Mucosa of stomach (tissue), 1 donor: ENCODE measurements at regions not wholly inside any gene's neighbourhood (a gene's known extent, or its start where the extent isn't known, plus 50 kb on each side); places are given as distances from the start of the nearest gene placed in this dataset.
"Not testable (repeated sequence)": the region's sequence is repeated elsewhere in the genome, so short reads cannot be mapped to it uniquely, and the experiment has no call there.

Experiments used
- H3K27me3 ChIP-seq: one replicate; pipeline ENCODE4 v1.7.0; 2013; ENCODE audit warnings: mild to moderate bottlenecking, low read length; ENCODE audit not compliant: control insufficient read depth, insufficient read depth
- H3K36me3 ChIP-seq: one replicate; pipeline ENCODE4 v1.7.0; 2013; ENCODE audit warnings: low read length; ENCODE audit not compliant: control insufficient read depth, insufficient read depth
- H3K4me1 ChIP-seq: one replicate; pipeline ENCODE4 v1.7.0; 2013; ENCODE audit warnings: mild to moderate bottlenecking, low read length; ENCODE audit not compliant: control insufficient read depth, insufficient read depth
- H3K4me3 ChIP-seq: one replicate; pipeline ENCODE4 v1.7.0; 2013; ENCODE audit warnings: low read length
- H3K9ac ChIP-seq: one replicate; pipeline ENCODE4 v1.7.0; 2013; ENCODE audit warnings: mild to moderate bottlenecking, low read length, moderate library complexity
- H3K9me3 ChIP-seq: one replicate; pipeline ENCODE4 v1.7.0; 2013; ENCODE audit warnings: mild to moderate bottlenecking, low read length, moderate library complexity; ENCODE audit not compliant: control insufficient read depth
- donor health status: Pancreatic carcinoma.

DNA sequence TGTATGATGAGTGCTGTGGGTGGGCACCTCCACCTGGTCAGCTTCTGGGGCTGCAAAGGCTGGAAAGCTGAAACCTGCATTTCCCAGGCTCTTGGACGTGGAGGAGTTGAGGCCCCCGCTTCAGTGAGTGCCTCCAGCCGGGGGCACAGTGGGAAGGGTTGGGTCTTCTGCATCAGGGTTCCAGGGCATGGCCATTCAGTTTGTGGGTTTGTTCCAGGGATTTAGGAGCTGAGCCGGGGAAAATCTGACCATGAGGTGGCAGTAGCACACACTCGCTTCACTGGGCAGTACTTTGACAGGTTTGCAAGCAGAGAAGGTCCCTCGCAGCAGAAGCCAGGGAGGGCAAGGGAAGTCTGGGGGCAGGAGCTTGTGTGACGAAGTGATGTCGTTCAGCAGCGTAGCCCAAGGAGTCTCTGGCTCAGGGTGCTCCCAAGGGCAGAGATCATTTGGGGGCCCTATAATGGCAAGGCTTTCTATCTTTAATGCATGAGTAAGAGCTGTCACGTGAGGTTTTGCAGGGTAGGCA is 69.5 kb upstream of the SULF2 start:
- H3K9ac ChIP-seq: no peak overlapping the region
- H3K4me1 ChIP-seq: no peaks in the 10 kb centered on the region

DNA sequence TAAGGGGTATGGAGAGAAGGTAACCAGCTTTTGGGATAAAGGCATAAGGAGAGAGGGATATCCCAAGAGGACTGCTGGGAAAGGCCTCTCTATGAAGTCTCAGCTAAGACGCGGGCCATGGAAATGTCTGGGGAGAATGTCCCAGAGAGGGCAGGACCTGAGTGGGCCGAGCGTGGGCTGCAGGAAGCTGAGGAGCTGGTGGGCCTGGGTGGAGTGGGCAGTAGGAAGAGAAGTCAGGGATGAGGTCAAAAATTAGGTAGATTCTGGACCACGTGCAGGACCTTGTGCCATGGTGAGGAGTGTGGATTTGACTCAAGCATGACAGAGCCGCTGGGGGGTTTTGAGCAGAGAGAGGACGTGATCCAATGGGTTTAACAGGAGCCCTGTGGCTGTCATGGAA is 66.5 kb upstream of the SULF2 start:
- H3K36me3 ChIP-seq: no peaks in the 10 kb centered on the region
- H3K27me3 ChIP-seq: no peaks in the 10 kb centered on the region
- no peak overlapping the region for H3K9ac ChIP-seq
- H3K4me3 ChIP-seq: no peak overlapping the region
- H3K4me1 ChIP-seq: no peaks in the 10 kb centered on the region
- no peaks in the 10 kb centered on the region for H3K9me3 ChIP-seq

More for the DNA sequence above, 69.5 kb upstream of the SULF2 start:
- no peak overlapping the region for H3K4me3 ChIP-seq
- no peaks in the 10 kb centered on the region for H3K27me3 ChIP-seq
- H3K9me3 ChIP-seq: no peaks in the 10 kb centered on the region
- no peaks in the 10 kb centered on the region for H3K36me3 ChIP-seq

DNA sequence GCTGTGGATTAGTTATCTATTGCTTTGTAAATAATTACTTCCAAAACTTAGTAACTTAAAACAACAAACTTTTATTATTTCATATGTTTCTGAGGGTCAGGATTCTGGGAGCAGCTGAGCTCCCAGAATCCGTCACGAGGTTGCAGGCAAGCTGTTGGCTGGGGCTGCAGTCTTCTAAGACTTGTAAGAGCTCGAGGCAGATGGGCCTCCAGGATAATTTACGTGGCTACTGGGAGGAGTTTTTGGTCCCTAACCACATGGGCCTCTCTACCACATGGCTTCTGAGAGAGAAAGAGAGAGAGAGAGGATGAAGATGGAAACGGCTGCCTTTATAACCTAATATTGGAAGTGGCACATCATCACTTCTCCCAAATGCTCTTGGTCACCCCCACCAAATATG is 64.9 kb upstream of the SULF2 start:
- H3K4me1 ChIP-seq: no peaks in the 10 kb centered on the region
- H3K9ac ChIP-seq: no peak overlapping the region
- no peaks in the 10 kb centered on the region for H3K9me3 ChIP-seq
- no peaks in the 10 kb centered on the region for H3K27me3 ChIP-seq
- no peaks in the 10 kb centered on the region for H3K36me3 ChIP-seq
- no peak overlapping the region for H3K4me3 ChIP-seq

DNA sequence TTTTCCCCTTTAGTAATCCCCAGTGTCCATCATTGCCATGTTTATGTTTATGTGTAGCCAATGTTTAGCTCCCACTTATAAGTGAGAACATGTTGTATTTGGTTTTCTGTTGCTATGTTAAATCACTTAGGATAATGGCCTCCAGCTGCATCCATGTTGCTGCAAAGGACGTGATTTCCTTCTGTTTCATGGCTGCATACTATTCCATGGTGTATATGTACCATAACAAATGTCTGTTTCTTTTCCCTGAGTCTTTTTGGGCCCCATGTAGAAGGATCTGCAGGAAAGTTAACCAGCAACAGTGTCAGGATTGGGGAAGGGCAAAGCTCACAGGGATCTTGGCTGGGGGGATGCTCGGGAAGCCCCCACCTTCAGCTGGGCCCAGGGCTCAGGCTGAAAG is 64.3 kb upstream of the SULF2 start:
- Histone ChIP-seq H3K27me3 (no peaks in the 10 kb centered on the region), H3K9ac (no peak overlapping the region), H3K36me3 (no peaks in the 10 kb centered on the region), H3K9me3 (no peaks in the 10 kb centered on the region), H3K4me1 (no peaks in the 10 kb centered on the region), H3K4me3 (no peak overlapping the region)

DNA sequence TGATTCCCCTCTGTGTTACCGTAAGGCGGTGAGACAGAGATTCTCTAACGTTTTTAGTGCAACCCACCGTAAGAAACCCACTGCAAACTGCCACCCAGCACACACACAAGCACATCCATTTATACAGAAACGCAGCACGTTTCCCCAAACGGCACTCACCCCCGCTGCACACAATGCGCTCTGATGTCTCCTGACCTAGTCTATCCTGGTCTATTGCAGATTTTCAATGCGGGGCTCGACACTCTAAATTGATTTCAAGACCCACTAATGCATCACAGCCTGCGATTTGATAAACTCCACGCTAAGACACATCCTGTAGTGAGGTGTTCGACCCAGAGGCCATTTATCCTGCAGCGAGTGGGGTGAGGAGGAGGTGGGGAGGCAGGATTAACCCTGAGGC is 63.7 kb upstream of the SULF2 start:
- H3K36me3 ChIP-seq: no peaks in the 10 kb centered on the region
- no peaks in the 10 kb centered on the region for H3K4me1 ChIP-seq
- H3K9me3 ChIP-seq: no peaks in the 10 kb centered on the region
- no peak overlapping the region for H3K9ac ChIP-seq
- no peaks in the 10 kb centered on the region for H3K27me3 ChIP-seq
- no peak overlapping the region for H3K4me3 ChIP-seq

DNA sequence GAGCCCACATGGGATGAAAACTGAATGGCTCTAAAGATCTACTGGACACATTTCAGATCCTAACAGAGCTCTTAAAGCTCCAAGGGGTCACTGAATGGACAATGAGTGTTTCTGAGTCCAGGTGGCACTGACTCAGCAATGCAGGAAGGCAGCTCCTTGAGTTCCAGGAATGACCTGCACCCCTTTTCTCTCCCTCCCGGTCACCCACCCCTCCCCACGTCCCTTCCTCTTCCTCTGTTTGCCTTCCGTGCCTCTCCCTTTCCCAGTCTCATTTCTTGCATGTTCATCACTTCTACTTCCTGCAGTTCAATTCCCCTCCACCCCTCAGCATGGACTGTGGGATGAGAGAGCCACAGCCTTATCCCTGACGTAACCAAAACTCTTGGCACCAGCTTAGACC is 63.3 kb upstream of the SULF2 start:
- H3K4me3 ChIP-seq, H3K36me3 ChIP-seq, H3K9ac ChIP-seq, H3K9me3 ChIP-seq, H3K4me1 ChIP-seq, H3K27me3 ChIP-seq: not testable (repeated sequence)

DNA sequence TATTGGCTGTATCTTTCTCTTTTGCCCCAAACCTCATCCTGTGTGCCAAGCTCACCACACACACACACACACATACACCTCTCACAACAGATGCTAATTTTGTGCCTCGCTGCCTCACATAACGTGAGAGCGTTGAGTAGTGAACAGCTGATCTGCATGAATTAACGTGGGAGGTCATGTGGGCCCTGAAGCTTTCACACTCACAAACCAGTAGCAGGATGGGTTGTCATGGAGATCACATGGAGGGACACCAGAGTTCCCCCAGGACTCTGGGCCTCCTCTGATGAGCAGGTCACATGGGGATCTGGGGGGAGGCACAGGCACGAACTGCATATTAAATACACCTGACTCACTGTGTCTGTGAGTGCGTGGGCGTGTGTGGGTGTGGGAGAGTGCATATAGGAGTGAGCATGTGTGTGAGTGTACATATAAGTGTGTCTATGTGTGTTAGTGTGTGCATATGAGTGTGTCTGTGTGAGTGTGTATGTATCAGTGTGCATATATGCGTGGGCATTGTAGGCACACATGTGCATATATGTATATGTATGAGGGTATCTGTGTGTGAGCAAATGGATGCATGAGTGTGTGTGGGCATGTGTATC is 62.7 kb upstream of the SULF2 start:
- H3K27me3 ChIP-seq: no peaks in the 10 kb centered on the region
- H3K36me3 ChIP-seq: no peaks in the 10 kb centered on the region
- no peak overlapping the region for H3K4me3 ChIP-seq
- no peaks in the 10 kb centered on the region for H3K4me1 ChIP-seq
- no peaks in the 10 kb centered on the region for H3K9me3 ChIP-seq
- no peak overlapping the region for H3K9ac ChIP-seq

DNA sequence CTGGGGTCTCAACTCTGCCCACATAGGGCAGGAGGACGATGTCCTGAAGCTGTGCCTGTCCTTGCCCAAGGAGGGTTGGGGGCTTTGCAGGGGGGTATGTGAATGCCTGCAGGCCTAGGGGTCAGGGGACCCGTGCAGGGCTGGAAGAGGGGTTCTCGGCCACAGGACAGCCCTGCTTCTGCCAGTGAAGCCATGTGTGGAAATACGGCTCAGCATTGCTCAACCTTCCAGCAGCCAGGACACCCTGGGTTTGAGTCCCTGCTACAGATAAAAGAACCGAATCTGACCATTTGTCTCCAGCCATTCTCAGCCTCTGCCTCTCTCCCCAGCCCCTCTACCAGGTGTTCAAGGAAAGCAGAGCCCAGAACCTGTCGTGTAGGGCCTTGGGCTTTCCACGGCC is 61.9 kb upstream of the SULF2 start:
- not testable (repeated sequence) for H3K36me3 ChIP-seq, H3K9ac ChIP-seq, H3K9me3 ChIP-seq, H3K27me3 ChIP-seq, H3K4me3 ChIP-seq, H3K4me1 ChIP-seq

DNA sequence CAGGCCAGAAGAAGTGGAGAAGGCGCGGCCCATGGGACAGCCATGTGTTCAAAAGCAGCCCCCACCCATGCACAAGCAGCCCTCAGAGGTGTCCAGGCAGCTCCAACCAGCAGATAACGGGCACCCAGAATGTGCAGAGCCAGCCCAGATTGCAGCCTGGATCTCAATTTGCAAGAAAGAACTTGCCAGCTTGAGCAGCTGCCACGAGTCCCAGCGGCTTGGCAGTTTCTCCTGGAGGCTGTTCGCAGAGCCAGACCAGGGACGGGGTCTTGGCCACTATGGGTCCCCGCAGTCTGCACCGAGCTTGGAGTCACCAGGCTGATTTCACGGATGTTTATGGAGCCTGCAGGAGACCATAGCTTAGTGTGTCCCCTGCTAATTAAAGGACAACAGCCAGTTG is 61.4 kb upstream of the SULF2 start:
- H3K27me3 ChIP-seq, H3K4me3 ChIP-seq, H3K4me1 ChIP-seq, H3K36me3 ChIP-seq, H3K9me3 ChIP-seq, H3K9ac ChIP-seq: not testable (repeated sequence)

DNA sequence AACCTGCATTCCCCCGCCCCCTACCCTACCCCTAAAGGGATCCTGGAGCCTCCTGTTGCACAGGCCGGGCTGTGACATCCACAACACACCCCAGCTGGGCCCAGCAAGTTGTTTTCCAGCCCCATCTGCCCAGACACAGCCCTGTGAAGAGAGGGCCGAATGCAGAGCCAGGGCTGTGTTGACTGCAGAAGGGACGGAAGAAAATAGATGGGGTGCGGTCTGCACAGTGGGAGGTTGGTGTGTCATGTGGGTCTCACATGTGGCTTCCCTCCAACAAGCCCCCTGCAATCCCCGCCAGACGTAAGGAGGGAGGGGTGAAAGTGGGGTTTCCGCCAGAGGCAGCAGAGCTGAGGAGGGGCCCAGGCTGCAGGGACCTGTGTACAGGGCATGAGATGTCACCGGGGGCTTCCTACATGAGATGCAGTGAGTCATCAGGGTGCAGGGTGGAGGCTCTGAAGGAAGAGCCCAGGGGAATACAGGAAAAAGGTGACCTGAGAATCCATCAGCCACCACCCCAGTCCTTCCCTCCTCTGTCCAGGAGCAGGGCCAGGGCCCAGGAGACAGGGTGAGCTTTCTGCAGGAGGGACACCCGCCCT is 60.2 kb upstream of the SULF2 start:
- not testable (repeated sequence) for H3K27me3 ChIP-seq, H3K4me3 ChIP-seq, H3K36me3 ChIP-seq, H3K9me3 ChIP-seq, H3K4me1 ChIP-seq, H3K9ac ChIP-seq

DNA sequence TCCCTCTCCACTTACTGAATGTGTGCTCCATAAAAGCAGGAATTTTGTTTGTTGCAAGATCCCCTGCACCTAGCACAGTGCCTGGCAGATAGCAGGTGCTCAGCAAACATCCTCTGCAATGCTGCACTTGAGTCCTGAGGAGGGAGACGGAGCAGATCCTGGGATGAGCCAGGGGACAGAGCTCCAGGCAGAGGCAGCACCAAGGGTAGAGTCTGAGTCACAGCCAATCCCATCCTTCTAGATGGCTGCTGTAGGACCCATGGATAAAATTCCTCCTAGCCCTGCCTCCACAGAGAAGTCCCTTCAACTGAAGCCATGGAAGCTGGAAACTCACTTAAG is 59.3 kb upstream of the SULF2 start:
- not testable (repeated sequence) for H3K4me1 ChIP-seq, H3K9ac ChIP-seq, H3K4me3 ChIP-seq, H3K9me3 ChIP-seq, H3K36me3 ChIP-seq, H3K27me3 ChIP-seq

DNA sequence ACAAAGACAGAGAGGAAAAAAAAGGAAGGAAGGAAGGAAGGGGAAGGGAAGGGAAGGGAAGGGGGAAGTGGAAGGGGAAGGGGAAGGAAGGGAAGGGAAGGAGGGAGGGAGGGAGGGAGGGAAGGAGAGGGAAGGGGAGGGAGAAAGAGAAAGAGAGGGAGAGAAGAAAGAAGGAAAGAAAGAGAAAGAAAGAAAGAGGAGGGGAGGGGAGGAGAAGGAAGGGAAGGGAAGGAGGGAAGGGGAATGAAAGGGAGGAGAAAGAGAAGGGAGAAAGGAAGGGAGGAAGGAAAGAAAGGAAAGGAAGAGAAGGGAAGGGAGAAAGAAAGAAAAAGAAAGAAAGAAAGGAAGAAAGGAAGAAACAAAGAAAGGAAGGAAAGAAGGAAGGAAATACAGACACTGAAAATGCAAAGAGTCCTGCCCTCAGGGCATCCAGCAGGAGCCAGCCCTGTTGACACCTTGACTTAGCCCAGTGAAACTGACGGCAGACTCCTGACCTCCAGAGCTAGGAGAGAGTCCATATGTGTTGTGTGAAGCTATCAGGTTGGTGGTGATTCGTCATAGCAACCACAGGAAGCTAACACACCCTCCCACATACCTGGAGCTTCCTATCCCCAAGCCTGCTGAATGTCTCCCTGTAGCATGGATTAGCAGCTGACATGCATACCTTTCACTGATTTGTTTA is 58.7 kb upstream of the SULF2 start:
- Histone ChIP-seq H3K4me1 (no peaks in the 10 kb centered on the region), H3K9ac (no peak overlapping the region), H3K9me3 (no peaks in the 10 kb centered on the region)

More for the DNA sequence above, 58.7 kb upstream of the SULF2 start:
- no peak overlapping the region for H3K4me3 ChIP-seq
- no peaks in the 10 kb centered on the region for H3K36me3 ChIP-seq
- no peaks in the 10 kb centered on the region for H3K27me3 ChIP-seq
